ENCODE measurements at regions not wholly inside any gene's neighbourhood (a gene's known extent, or its start where the extent isn't known, plus 50 kb on each side); places are given as distances from the start of the nearest gene placed in this dataset.

- TF ChIP-seq JUN (CRISPR knock-in tag; IDR thresholded peaks at IDR 0.05) = no peak
- TF ChIP-seq ZNF552 (CRISPR knock-in tag; IDR thresholded peaks at IDR 0.05; ENCODE audit: borderline replicate concordance) = no peak
- TF ChIP-seq ZGPAT (CRISPR knock-in tag; IDR thresholded peaks at IDR 0.05) = no peak
- no peak for TF ChIP-seq ZNF543 (CRISPR knock-in tag; IDR thresholded peaks at IDR 0.05)
- no peak for TF ChIP-seq ZNF740 (CRISPR knock-in tag; IDR thresholded peaks at IDR 0.05)
- no peak for TF ChIP-seq ZFP36 (IDR thresholded peaks at IDR 0.05; ENCODE audit: borderline replicate concordance, low read depth, low read length, partially characterized antibody)
- no peak for TF ChIP-seq ESRRA (CRISPR knock-in tag; IDR thresholded peaks at IDR 0.05; ENCODE audit: low read depth)
- no peak for TF ChIP-seq ZNF230 (CRISPR knock-in tag; IDR thresholded peaks at IDR 0.05)
- TF ChIP-seq CTCF (CRISPR knock-in tag; IDR thresholded peaks at IDR 0.05) = no peak
These were observed 123.4 kb downstream of the PTPRS start for GRCh38 chr19:5217171-5217570.

Measured in HepG2 (cell line).